Naive B cell (primary cell): ENCODE measurements at regions not wholly inside any gene's neighbourhood (a gene's known extent, or its start where the extent isn't known, plus 50 kb on each side); places are given as distances from the start of the nearest gene placed in this dataset.
"Not testable (repeated sequence)": the region's sequence is repeated elsewhere in the genome, so short reads cannot be mapped to it uniquely, and the experiment has no call there.

Source experiments
- ATAC-seq, 2 donors: fragments of 150-1000 bp; cut with Tn5 transposase; 2 replicates each; pipeline ENCODE4 v1.10.0; 2021; ENCODE audit warnings: low read depth in 2 of 2, mild to moderate bottlenecking in 2 of 2, moderate library complexity in 2 of 2
- DNase-seq: peaks from one replicate; pipeline ENCODE4 v3.0.0; 2022
- H3K27ac Mint-ChIP-seq, 6 donors: one replicate each; pipeline ENCODE4 v1.8.0; 2020 to 2022; ENCODE audit warnings: mild to moderate bottlenecking in 6 of 6, mixed read lengths in 6 of 6, moderate library complexity in 5 of 6, inconsistent platforms in 2 of 6
- H3K27me3 Mint-ChIP-seq, 3 donors: one replicate each; pipeline ENCODE4 v1.8.0; 2021 to 2022; ENCODE audit warnings: mixed read lengths in 3 of 3, mild to moderate bottlenecking in 1 of 3
- H3K36me3 Mint-ChIP-seq, 2 donors: one replicate each; pipeline ENCODE4 v1.8.0; 2020 to 2022; ENCODE audit warnings: mixed read lengths in 2 of 2, inconsistent platforms in 1 of 2, mild to moderate bottlenecking in 1 of 2
- H3K4me1 Mint-ChIP-seq, 3 donors: one replicate each; pipeline ENCODE4 v1.8.0; 2020 to 2022; ENCODE audit warnings: mixed read lengths in 3 of 3, inconsistent platforms in 1 of 3, mild to moderate bottlenecking in 1 of 3, moderate library complexity in 1 of 3
- H3K4me3 Mint-ChIP-seq, 8 donors: one replicate each; pipeline ENCODE4 v1.8.0; 2020 to 2022; ENCODE audit warnings: mild to moderate bottlenecking in 8 of 8, mixed read lengths in 8 of 8, moderate library complexity in 8 of 8, inconsistent platforms in 2 of 8
- H3K9me3 Mint-ChIP-seq, 7 donors: one replicate each; pipeline ENCODE4 v1.8.0; 2020 to 2022; ENCODE audit warnings: mixed read lengths in 7 of 7, mild to moderate bottlenecking in 5 of 7, inconsistent platforms in 2 of 7, moderate library complexity in 1 of 7

DNA sequence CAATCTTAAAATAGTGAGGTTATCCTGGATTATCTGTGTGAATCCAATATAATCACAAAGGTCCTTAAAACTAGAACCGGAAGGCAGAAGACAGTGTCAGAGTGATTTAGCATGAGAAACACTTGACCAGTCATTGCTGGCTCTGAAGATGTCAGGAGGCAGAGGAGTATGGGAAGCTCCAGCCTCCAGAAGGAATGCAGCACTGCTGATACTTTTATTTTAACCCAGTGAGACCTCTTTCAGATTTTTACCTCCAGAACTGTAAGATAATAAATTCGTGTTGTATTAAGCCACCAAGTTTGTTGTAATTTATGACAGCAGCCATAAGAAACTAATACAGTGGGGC is 134.4 kb upstream of the ZC3H12C start:
- H3K4me3 Mint-ChIP-seq = no peak overlapping the region
- no peak for ATAC-seq
- DNase-seq = no peak
- H3K9me3 Mint-ChIP-seq = peaks cover 0 to 4% (median 0%) of the 10 kb centered on the region in 7 donors
- peaks cover 15 to 30% (median 29%) of the 10 kb centered on the region in 3 donors for H3K4me1 Mint-ChIP-seq
- no peak overlapping the region for H3K27ac Mint-ChIP-seq
- peaks cover 42 to 49% (median 42%) of the 10 kb centered on the region in 3 donors for H3K27me3 Mint-ChIP-seq
- no peaks in the 10 kb centered on the region for H3K36me3 Mint-ChIP-seq

- peaks cover 6 to 13% (median 12%) of the 10 kb centered on the region in 3 donors for H3K4me1 Mint-ChIP-seq
These were observed 132.4 kb upstream of the ZC3H12C start for GRCh38 chr11:109960831-109961230.

GRCh38 chr11:109961261-109961660 is 131.9 kb upstream of the ZC3H12C start:
- ATAC-seq (no peak), DNase-seq (no peak)
- Mint-ChIP-seq H3K27me3 (peaks cover 29 to 41% (median 30%) of the 10 kb centered on the region in 3 donors), H3K4me1 (peaks cover 3 to 8% (median 8%) of the 10 kb centered on the region in 3 donors), H3K27ac (no peak overlapping the region), H3K36me3 (no peaks in the 10 kb centered on the region), H3K4me3 (no peak overlapping the region), H3K9me3 (peaks cover 0 to 4% (median 0%) of the 10 kb centered on the region in 7 donors)

More at GRCh38 chr11:109960831-109961230, 132.4 kb upstream of the ZC3H12C start:
- Mint-ChIP-seq H3K36me3 (no peaks in the 10 kb centered on the region), H3K27ac (peak overlapping the region in 1 of 6 donors; percentile 57), H3K9me3 (peaks cover 0 to 4% (median 0%) of the 10 kb centered on the region in 7 donors), H3K4me3 (no peak overlapping the region), H3K27me3 (peaks cover 29 to 37% (median 34%) of the 10 kb centered on the region in 3 donors)
- no peak for DNase-seq
- no peak for ATAC-seq

- ATAC-seq (no peak), DNase-seq (no peak)
- H3K36me3 Mint-ChIP-seq = no peaks in the 10 kb centered on the region
- H3K4me3 Mint-ChIP-seq = no peak overlapping the region
- H3K27ac Mint-ChIP-seq = no peak overlapping the region
- peaks cover 0 to 7% (median 0%) of the 10 kb centered on the region in 3 donors for H3K4me1 Mint-ChIP-seq
- peaks cover 0 to 4% (median 0%) of the 10 kb centered on the region in 7 donors for H3K9me3 Mint-ChIP-seq
- peaks cover 36 to 50% (median 42%) of the 10 kb centered on the region in 3 donors for H3K27me3 Mint-ChIP-seq
These were observed 130.1 kb upstream of the ZC3H12C start for GRCh38 chr11:109963101-109963500.

GRCh38 chr11:109964487-109964886 is 128.7 kb upstream of the ZC3H12C start:
- no peak for ATAC-seq
- peaks cover 0 to 7% (median 0%) of the 10 kb centered on the region in 3 donors for H3K4me1 Mint-ChIP-seq
- H3K9me3 Mint-ChIP-seq = peaks cover 0 to 9% (median 1%) of the 10 kb centered on the region in 7 donors

GRCh38 chr11:109965445-109965844 is 127.7 kb upstream of the ZC3H12C start:
- not testable (repeated sequence) for H3K4me3 Mint-ChIP-seq, ATAC-seq, H3K27ac Mint-ChIP-seq, H3K36me3 Mint-ChIP-seq, H3K9me3 Mint-ChIP-seq, DNase-seq
- H3K27me3 Mint-ChIP-seq = peaks cover 44 to 60% (median 53%) of the 10 kb centered on the region in 3 donors
- H3K4me1 Mint-ChIP-seq = peaks cover 4 to 11% (median 5%) of the 10 kb centered on the region in 3 donors

More at GRCh38 chr11:109964487-109964886, 128.7 kb upstream of the ZC3H12C start:
- Mint-ChIP-seq H3K4me3 (no peak overlapping the region), H3K36me3 (no peaks in the 10 kb centered on the region), H3K27me3 (peaks cover 42 to 57% (median 51%) of the 10 kb centered on the region in 3 donors), H3K27ac (no peak overlapping the region)
- no peak for DNase-seq

GRCh38 chr11:109965926-109966325 is 127.3 kb upstream of the ZC3H12C start:
- not testable (repeated sequence) for H3K4me3 Mint-ChIP-seq, ATAC-seq, H3K27ac Mint-ChIP-seq, H3K9me3 Mint-ChIP-seq, DNase-seq, H3K36me3 Mint-ChIP-seq
- H3K4me1 Mint-ChIP-seq = peaks cover 6 to 16% (median 9%) of the 10 kb centered on the region in 3 donors
- peaks cover 42 to 57% (median 51%) of the 10 kb centered on the region in 3 donors for H3K27me3 Mint-ChIP-seq

DNA sequence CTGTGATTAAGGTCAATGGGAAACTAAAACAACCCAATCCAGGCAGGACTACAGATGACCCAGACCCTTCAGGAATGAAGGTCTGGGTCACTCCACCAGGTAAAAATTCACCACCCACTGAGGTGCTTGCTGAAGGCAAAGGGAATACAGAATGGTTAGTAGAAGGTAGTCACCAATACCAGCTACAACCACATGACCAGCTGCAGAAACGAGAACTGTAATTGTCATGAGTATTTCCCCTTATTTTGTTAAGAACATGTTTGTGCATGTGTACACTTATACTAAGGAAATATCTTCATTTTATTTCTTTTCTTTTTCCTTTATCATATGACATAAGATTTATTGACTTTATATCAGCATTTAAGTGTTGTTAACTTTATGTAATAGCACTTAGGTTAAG is 126.1 kb upstream of the ZC3H12C start:
- H3K9me3 Mint-ChIP-seq, H3K4me3 Mint-ChIP-seq, H3K36me3 Mint-ChIP-seq, H3K27ac Mint-ChIP-seq, DNase-seq, ATAC-seq: not testable (repeated sequence)
- peaks cover 43 to 49% (median 45%) of the 10 kb centered on the region in 3 donors for H3K27me3 Mint-ChIP-seq
- H3K4me1 Mint-ChIP-seq = peaks cover 14 to 27% (median 17%) of the 10 kb centered on the region in 3 donors

GRCh38 chr11:109968299-109968698 is 124.9 kb upstream of the ZC3H12C start:
- DNase-seq (no peak), ATAC-seq (no peak)
- Mint-ChIP-seq H3K27me3 (peaks cover 42 to 45% (median 43%) of the 10 kb centered on the region in 3 donors), H3K27ac (no peak overlapping the region), H3K36me3 (no peaks in the 10 kb centered on the region), H3K4me3 (no peak overlapping the region), H3K9me3 (peaks cover 0 to 9% (median 0%) of the 10 kb centered on the region in 7 donors), H3K4me1 (peaks cover 18 to 38% (median 22%) of the 10 kb centered on the region in 3 donors)

DNA sequence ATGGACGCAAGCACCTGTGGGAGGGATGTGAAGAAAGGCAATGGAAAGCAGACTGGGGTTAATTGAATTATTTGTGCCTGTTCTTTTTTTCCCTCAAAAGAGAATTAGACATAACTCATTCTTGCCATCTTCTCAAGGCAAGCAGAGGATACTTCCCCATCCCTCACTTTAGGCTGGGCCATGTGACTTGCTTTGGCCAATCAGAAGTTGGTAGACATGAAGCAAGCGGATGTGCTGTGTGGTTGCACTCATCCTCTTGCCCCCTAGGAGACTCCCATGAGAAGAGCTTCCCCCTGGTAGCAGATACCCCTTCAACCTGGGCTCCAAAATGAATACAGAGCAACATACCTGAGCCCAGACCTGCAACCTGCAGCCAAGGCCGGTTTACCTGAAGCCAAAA is 124.4 kb upstream of the ZC3H12C start:
- peaks cover 0 to 9% (median 0%) of the 10 kb centered on the region in 7 donors for H3K9me3 Mint-ChIP-seq
- H3K4me3 Mint-ChIP-seq = no peak overlapping the region
- peaks cover 18 to 39% (median 22%) of the 10 kb centered on the region in 3 donors for H3K4me1 Mint-ChIP-seq
- no peaks in the 10 kb centered on the region for H3K36me3 Mint-ChIP-seq
- H3K27ac Mint-ChIP-seq = no peak overlapping the region
- H3K27me3 Mint-ChIP-seq = peaks cover 44 to 49% (median 47%) of the 10 kb centered on the region in 3 donors
- ATAC-seq = no peak
- DNase-seq = no peak

DNA sequence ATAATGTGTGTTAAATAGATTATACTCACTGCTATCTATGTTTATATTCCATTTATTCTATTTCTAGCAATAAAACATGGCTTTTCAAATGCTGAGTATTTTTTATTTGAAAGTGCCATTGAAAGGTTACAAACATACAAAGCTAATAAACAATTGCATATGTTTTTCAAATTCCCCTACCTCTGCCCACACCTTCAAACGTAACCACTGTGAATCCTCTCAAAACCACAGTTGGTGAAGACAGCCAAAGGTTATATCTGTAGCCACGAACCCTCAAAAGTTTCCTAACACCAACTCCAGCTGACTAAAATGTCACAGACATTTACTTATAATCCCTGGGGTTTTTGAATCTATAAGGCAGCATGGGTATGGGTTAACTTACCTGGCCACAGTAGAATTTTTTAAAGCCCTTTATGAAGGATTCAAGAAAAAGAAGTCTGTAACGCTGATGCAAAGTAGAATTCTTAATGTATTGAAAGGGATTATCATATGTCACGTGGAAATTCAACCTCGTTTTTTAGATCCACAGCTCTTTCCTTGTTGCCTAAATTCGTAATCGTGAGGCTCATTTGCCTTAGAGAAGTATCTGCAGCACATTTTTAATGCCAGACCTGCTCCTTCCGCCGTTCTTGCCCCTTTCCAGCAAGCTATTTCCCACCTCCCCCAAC is 122.5 kb upstream of the ZC3H12C start:
- peak overlapping the region in 5 of 8 donors; percentile 17 to 73 (median 18) for H3K4me3 Mint-ChIP-seq
- peak in 1 of 2 donors; percentile 48 for ATAC-seq

DNA sequence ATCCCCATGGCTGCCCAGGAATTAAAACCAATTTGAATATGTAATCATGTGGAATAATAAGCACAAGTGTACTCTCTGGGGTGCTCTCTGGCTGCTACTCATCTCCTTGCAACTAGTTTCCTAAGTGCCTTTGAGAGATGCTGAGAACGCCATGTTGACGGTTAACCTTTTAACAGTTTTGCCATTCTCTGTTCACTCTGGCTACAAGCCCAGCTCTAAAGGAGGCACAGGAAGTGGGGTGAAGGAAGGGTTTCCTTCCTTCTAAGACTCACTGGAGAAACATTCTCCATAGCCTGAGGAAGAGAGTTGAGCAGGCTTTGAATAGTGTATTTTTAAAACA is 122.0 kb upstream of the ZC3H12C start:
- ATAC-seq = no peak
- H3K27me3 Mint-ChIP-seq = peaks cover 52 to 71% (median 54%) of the 10 kb centered on the region in 3 donors
- peaks cover 18 to 39% (median 22%) of the 10 kb centered on the region in 3 donors for H3K4me1 Mint-ChIP-seq
- DNase-seq = no peak
- H3K9me3 Mint-ChIP-seq = peaks cover 0 to 9% (median 0%) of the 10 kb centered on the region in 7 donors
- peak overlapping the region in 5 of 8 donors; percentile 14 to 73 (median 18) for H3K4me3 Mint-ChIP-seq
- no peaks in the 10 kb centered on the region for H3K36me3 Mint-ChIP-seq
- no peak overlapping the region for H3K27ac Mint-ChIP-seq

More for the DNA sequence above, 122.5 kb upstream of the ZC3H12C start:
- peaks cover 52 to 66% (median 54%) of the 10 kb centered on the region in 3 donors for H3K27me3 Mint-ChIP-seq
- H3K9me3 Mint-ChIP-seq = peaks cover 0 to 9% (median 0%) of the 10 kb centered on the region in 7 donors
- H3K4me1 Mint-ChIP-seq = peaks cover 18 to 39% (median 22%) of the 10 kb centered on the region in 3 donors
- no peak for DNase-seq
- no peaks in the 10 kb centered on the region for H3K36me3 Mint-ChIP-seq
- H3K27ac Mint-ChIP-seq = peak overlapping the region in 2 of 6 donors; percentile 5 to 52

DNA sequence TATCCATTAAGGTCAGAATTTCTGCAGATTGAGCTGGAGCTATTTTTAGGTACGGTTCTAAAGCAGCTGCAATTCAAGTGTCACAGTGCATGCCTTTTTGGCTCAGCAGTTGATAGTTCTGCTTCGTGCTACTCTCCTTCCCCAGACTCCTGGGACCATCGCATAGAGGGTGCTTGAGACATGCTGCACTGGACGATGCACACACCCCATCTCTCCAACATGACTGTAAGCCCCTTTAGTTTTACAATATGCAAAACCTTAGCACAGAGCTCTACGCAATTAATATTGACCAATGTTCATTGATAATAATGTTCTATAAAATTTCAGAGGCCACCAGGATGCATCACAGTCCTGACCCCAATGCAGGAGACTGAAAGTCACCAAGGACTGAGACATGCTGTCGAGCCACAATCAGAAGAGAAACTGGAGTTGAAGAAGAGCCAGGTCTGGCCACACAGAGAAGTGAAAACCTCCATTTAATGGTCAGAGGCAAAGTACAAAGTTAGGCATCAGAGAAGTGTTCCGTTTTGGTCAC is 120.9 kb upstream of the ZC3H12C start:
- peak; percentile 44 to 46 for ATAC-seq

More for the DNA sequence above, 120.9 kb upstream of the ZC3H12C start:
- Mint-ChIP-seq H3K27me3 (peaks cover 46 to 69% (median 50%) of the 10 kb centered on the region in 3 donors), H3K36me3 (peaks cover 0 to 2% of the 10 kb centered on the region in 2 donors), H3K4me3 (peak overlapping the region in 4 of 8 donors; percentile 14 to 63 (median 58)), H3K27ac (no peak overlapping the region), H3K4me1 (peaks cover 18 to 34% (median 22%) of the 10 kb centered on the region in 3 donors), H3K9me3 (peaks cover 0 to 10% (median under 1%) of the 10 kb centered on the region in 7 donors)
- DNase-seq = no peak
